ENCODE measurements at regions not wholly inside any gene's neighbourhood (a gene's known extent, or its start where the extent isn't known, plus 50 kb on each side); places are given as distances from the start of the nearest gene placed in this dataset.
A peak's percentile ranks its signal among the peaks of the same experiment; 100 is the strongest.

DNA sequence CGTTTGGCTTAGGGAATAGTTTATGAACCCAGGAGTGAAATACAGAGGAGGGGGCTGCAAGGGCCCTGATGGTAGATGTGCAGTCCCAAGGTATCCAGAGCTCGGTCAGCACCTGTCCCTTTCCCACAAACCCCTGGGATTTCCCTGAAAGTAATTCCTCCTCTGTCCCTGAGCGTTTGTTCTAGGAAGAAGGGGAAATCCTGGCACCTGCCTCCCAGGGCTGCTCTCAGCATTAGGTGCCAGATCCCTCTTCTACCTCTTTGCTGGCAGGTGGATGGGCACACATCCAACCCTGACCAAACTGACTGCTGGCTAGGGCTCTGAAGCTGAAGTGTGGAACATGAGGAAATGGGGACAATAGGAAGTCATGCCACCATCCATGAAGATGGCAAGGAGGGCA lies 824.0 kb downstream of the SLC4A3 start:
- H3K79me1 ChIP-seq (ENCODE audit: low read depth, low read length): no peaks in the 10 kb centered on the region
- no peak overlapping the region for H3K18ac ChIP-seq (ENCODE audit: low read length)
- no peak overlapping the region for H3K14ac ChIP-seq (ENCODE audit: low read length)
- H3K4ac ChIP-seq (ENCODE audit: low read length): no peak overlapping the region
- H2BK15ac ChIP-seq (ENCODE audit: low read length): no peak overlapping the region
- no peak overlapping the region for H2AK5ac ChIP-seq (ENCODE audit: low read depth, low read length)
- no peaks in the 10 kb centered on the region for H3K36me3 ChIP-seq (replicated peaks in 1 of 2; ENCODE audit: control insufficient read depth in 2 of 2, insufficient read depth in 2 of 2, low read length in 2 of 2)
- no peak overlapping the region for H3K27ac ChIP-seq (replicated peaks; ENCODE audit: low read length)
- H3K9me3 ChIP-seq (replicated peaks in 1 of 2; ENCODE audit: control insufficient read depth in 2 of 2, insufficient read depth in 1 of 2, low read depth in 1 of 2, low read length in 2 of 2): no peaks in the 10 kb centered on the region
- H3K4me3 ChIP-seq (ENCODE audit: low read length in 2 of 2): peak overlapping the region in 1 of 2 donors; percentile 30
- no peak overlapping the region for H3K4me2 ChIP-seq (ENCODE audit: insufficient read depth, low read length, poor library complexity, severe bottlenecking)
- no peaks in the 10 kb centered on the region for H3K4me1 ChIP-seq (ENCODE audit: control insufficient read depth in 2 of 2, insufficient read depth in 1 of 2, low read depth in 1 of 2, low read length in 2 of 2)
- H4K8ac ChIP-seq (ENCODE audit: low read depth, low read length): no peak overlapping the region
- peaks cover 0 to 2% (median 0%) of the 10 kb centered on the region in 3 experiments for H3K27me3 ChIP-seq (ENCODE audit: control insufficient read depth in 3 of 3, insufficient read depth in 3 of 3, low read depth in 1 of 3, low read length in 3 of 3)
- no peak overlapping the region for H4K91ac ChIP-seq (ENCODE audit: low read depth, low read length, poor library complexity)
- H2AFZ ChIP-seq (ENCODE audit: low read length): no peak overlapping the region
- WGBS, 2 donors (ENCODE audit: extremely low coverage in 2 of 2, insufficient read length in 2 of 2, insufficient replicate concordance in 1 of 2): no CpG with 5 or more reads among the region's 3 CpGs
- H3K9ac ChIP-seq (ENCODE audit: low read depth, low read length, poor library complexity): no peak overlapping the region
- no peak overlapping the region for H2BK120ac ChIP-seq (ENCODE audit: low read depth, low read length)
- DNase-seq (ENCODE audit: low spot score): no peak
- H2BK5ac ChIP-seq (ENCODE audit: low read length): no peak overlapping the region
- H2BK12ac ChIP-seq (ENCODE audit: low read length): no peak overlapping the region
- no peak overlapping the region for H3K23ac ChIP-seq (ENCODE audit: low read depth, low read length, poor library complexity)

DNA sequence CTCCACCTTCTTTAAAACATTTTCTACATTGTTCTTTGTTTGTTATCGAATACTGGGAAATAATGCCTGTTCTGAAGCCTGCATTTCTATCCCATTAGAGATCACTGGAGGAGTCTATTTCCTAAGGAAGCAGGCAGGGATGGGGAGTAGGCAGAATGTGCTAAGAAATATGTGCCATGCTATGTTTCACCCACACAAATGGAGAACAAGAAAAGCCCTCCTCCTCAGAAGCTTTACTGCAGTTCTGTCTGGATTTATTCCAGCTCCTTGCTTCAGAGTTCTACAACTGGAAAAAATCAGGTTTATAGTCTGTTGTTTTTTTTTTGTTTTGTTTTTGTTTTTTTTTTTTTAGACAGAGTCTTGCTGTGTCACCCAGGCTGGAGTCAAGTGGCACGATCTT lies 825.1 kb downstream of the SLC4A3 start:
- H3K9ac ChIP-seq (ENCODE audit: low read depth, low read length, poor library complexity): no peak overlapping the region

DNA sequence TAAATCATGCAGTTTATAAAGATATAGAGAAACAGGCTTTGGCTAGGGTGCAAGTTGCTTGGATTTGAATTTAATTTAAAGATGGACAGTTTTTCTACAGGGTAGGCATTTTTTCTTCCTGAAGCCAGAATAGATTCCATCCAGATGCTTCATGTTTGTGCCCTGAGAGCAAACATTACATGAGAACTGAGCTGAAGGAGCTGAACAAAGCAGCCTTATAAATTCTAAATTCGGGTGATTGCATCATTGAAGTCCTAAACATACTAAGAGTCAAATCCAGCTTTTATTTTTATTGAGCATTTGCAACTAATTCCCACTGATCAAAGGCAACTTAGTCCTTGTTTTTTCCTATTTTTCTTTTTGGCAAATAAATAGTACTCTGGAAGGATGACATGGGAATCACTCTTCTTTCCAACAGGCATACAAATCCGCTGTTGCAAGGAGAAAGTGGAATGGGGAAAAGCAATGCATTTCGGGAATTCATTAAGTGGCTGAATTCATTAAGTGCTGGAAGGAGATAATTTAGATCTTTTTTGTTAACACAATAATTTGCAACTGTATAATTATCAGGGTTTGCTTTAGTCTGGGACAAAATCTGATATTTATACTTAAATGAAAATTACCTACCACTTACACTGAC lies 828.0 kb downstream of the SLC4A3 start:
- Histone ChIP-seq H3K4me3 (ENCODE audit: low read length in 2 of 2) (no peak overlapping the region), H2BK5ac (ENCODE audit: low read length) (no peak overlapping the region), H2BK12ac (ENCODE audit: low read length) (no peak overlapping the region), H3K4me1 (ENCODE audit: control insufficient read depth in 2 of 2, insufficient read depth in 1 of 2, low read depth in 1 of 2, low read length in 2 of 2) (no peaks in the 10 kb centered on the region), H4K8ac (ENCODE audit: low read depth, low read length) (no peak overlapping the region), H3K27ac (replicated peaks; ENCODE audit: low read length) (no peak overlapping the region), H3K36me3 (replicated peaks in 1 of 2; ENCODE audit: control insufficient read depth in 2 of 2, insufficient read depth in 2 of 2, low read length in 2 of 2) (no peaks in the 10 kb centered on the region), H3K4ac (ENCODE audit: low read length) (no peak overlapping the region), H2BK120ac (ENCODE audit: low read depth, low read length) (no peak overlapping the region), H2AK5ac (ENCODE audit: low read depth, low read length) (no peak overlapping the region), H3K9me3 (replicated peaks in 1 of 2; ENCODE audit: control insufficient read depth in 2 of 2, insufficient read depth in 1 of 2, low read depth in 1 of 2, low read length in 2 of 2) (no peaks in the 10 kb centered on the region), H2AFZ (ENCODE audit: low read length) (no peak overlapping the region), H3K14ac (ENCODE audit: low read length) (no peak overlapping the region), H4K91ac (ENCODE audit: low read depth, low read length, poor library complexity) (no peak overlapping the region), H3K4me2 (ENCODE audit: insufficient read depth, low read length, poor library complexity, severe bottlenecking) (no peak overlapping the region), H3K27me3 (ENCODE audit: control insufficient read depth in 3 of 3, insufficient read depth in 3 of 3, low read depth in 1 of 3, low read length in 3 of 3) (peaks cover 0 to 2% (median 0%) of the 10 kb centered on the region in 3 experiments), H3K9ac (ENCODE audit: low read depth, low read length, poor library complexity) (no peak overlapping the region), H3K23ac (ENCODE audit: low read depth, low read length, poor library complexity) (no peak overlapping the region), H3K18ac (ENCODE audit: low read length) (no peak overlapping the region), H2BK15ac (ENCODE audit: low read length) (no peak overlapping the region), H3K79me1 (ENCODE audit: low read depth, low read length) (no peaks in the 10 kb centered on the region)
- no peak for DNase-seq (ENCODE audit: low spot score)
- no CpG with 5 or more reads among the region's 3 CpGs for WGBS, 2 donors (ENCODE audit: extremely low coverage in 2 of 2, insufficient read length in 2 of 2, insufficient replicate concordance in 1 of 2)

More for the DNA sequence above, 825.1 kb downstream of the SLC4A3 start:
- Histone ChIP-seq H4K91ac (ENCODE audit: low read depth, low read length, poor library complexity) (no peak overlapping the region), H3K36me3 (replicated peaks in 1 of 2; ENCODE audit: control insufficient read depth in 2 of 2, insufficient read depth in 2 of 2, low read length in 2 of 2) (no peaks in the 10 kb centered on the region), H2AK5ac (ENCODE audit: low read depth, low read length) (no peak overlapping the region), H3K14ac (ENCODE audit: low read length) (no peak overlapping the region), H3K4ac (ENCODE audit: low read length) (no peak overlapping the region), H3K23ac (ENCODE audit: low read depth, low read length, poor library complexity) (no peak overlapping the region), H3K4me1 (ENCODE audit: control insufficient read depth in 2 of 2, insufficient read depth in 1 of 2, low read depth in 1 of 2, low read length in 2 of 2) (no peaks in the 10 kb centered on the region), H3K79me1 (ENCODE audit: low read depth, low read length) (no peaks in the 10 kb centered on the region), H2BK5ac (ENCODE audit: low read length) (no peak overlapping the region), H3K27me3 (ENCODE audit: control insufficient read depth in 3 of 3, insufficient read depth in 3 of 3, low read depth in 1 of 3, low read length in 3 of 3) (peaks cover 0 to 2% (median 0%) of the 10 kb centered on the region in 3 experiments), H3K18ac (ENCODE audit: low read length) (no peak overlapping the region), H2BK120ac (ENCODE audit: low read depth, low read length) (no peak overlapping the region), H3K4me2 (ENCODE audit: insufficient read depth, low read length, poor library complexity, severe bottlenecking) (no peak overlapping the region), H2AFZ (ENCODE audit: low read length) (no peak overlapping the region), H3K4me3 (ENCODE audit: low read length in 2 of 2) (no peak overlapping the region), H2BK12ac (ENCODE audit: low read length) (no peak overlapping the region), H3K27ac (replicated peaks; ENCODE audit: low read length) (no peak overlapping the region), H2BK15ac (ENCODE audit: low read length) (no peak overlapping the region), H3K9me3 (replicated peaks in 1 of 2; ENCODE audit: control insufficient read depth in 2 of 2, insufficient read depth in 1 of 2, low read depth in 1 of 2, low read length in 2 of 2) (no peaks in the 10 kb centered on the region), H4K8ac (ENCODE audit: low read depth, low read length) (no peak overlapping the region)
- no peak for DNase-seq (ENCODE audit: low spot score)
- WGBS, 2 donors (ENCODE audit: extremely low coverage in 2 of 2, insufficient read length in 2 of 2, insufficient replicate concordance in 1 of 2): no CpG with 5 or more reads among the region's 2 CpGs

DNA sequence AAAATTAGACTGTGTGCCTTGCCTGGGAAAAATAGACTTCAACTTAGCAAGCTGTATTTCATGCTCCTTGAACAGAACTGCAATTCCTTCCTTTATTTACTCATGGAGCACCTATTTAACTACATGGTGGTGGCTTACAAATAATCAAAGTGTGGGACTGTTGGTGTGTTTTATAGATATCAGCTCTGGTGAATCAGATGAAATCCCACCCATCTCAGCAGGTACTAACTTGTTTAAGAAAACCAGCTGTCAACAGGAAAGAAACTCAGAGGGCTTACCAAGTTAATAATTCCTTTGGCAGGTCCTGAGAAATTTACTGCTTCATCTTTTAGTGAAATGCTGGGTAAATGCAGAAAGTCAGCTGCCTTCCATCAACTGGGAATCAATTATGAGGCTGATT lies 830.6 kb downstream of the SLC4A3 start:
- Histone ChIP-seq H3K27ac (replicated peaks; ENCODE audit: low read length) (no peak overlapping the region), H2AK5ac (ENCODE audit: low read depth, low read length) (no peak overlapping the region)

More for the DNA sequence above, 830.6 kb downstream of the SLC4A3 start:
- Histone ChIP-seq H3K9ac (ENCODE audit: low read depth, low read length, poor library complexity) (no peak overlapping the region), H3K9me3 (replicated peaks in 1 of 2; ENCODE audit: control insufficient read depth in 2 of 2, insufficient read depth in 1 of 2, low read depth in 1 of 2, low read length in 2 of 2) (no peaks in the 10 kb centered on the region), H3K4me3 (ENCODE audit: low read length in 2 of 2) (no peak overlapping the region), H3K18ac (ENCODE audit: low read length) (no peak overlapping the region), H3K14ac (ENCODE audit: low read length) (no peak overlapping the region), H3K4me1 (ENCODE audit: control insufficient read depth in 2 of 2, insufficient read depth in 1 of 2, low read depth in 1 of 2, low read length in 2 of 2) (peaks cover 0 to 3% of the 10 kb centered on the region in 2 donors), H4K91ac (ENCODE audit: low read depth, low read length, poor library complexity) (no peak overlapping the region), H3K4me2 (ENCODE audit: insufficient read depth, low read length, poor library complexity, severe bottlenecking) (no peak overlapping the region), H2BK12ac (ENCODE audit: low read length) (no peak overlapping the region), H3K36me3 (replicated peaks in 1 of 2; ENCODE audit: control insufficient read depth in 2 of 2, insufficient read depth in 2 of 2, low read length in 2 of 2) (no peaks in the 10 kb centered on the region), H3K79me1 (ENCODE audit: low read depth, low read length) (no peaks in the 10 kb centered on the region), H2BK5ac (ENCODE audit: low read length) (no peak overlapping the region), H4K8ac (ENCODE audit: low read depth, low read length) (no peak overlapping the region), H2BK15ac (ENCODE audit: low read length) (no peak overlapping the region), H2BK120ac (ENCODE audit: low read depth, low read length) (no peak overlapping the region), H3K23ac (ENCODE audit: low read depth, low read length, poor library complexity) (no peak overlapping the region), H2AFZ (ENCODE audit: low read length) (no peak overlapping the region), H3K4ac (ENCODE audit: low read length) (no peak overlapping the region), H3K27me3 (ENCODE audit: control insufficient read depth in 3 of 3, insufficient read depth in 3 of 3, low read depth in 1 of 3, low read length in 3 of 3) (peaks cover 0 to 2% (median 0%) of the 10 kb centered on the region in 3 experiments)
- no peak for DNase-seq (ENCODE audit: low spot score)

Measured in neuronal stem cell (in vitro differentiated cells).